UCSD-AML1 (cell line): ENCODE measurements at regions not wholly inside any gene's neighbourhood (a gene's known extent, or its start where the extent isn't known, plus 50 kb on each side); places are given as distances from the start of the nearest gene placed in this dataset.
"Not testable (repeated sequence)": the region's sequence is repeated elsewhere in the genome, so short reads cannot be mapped to it uniquely, and the experiment has no call there.

Experiments used
- DNase-seq: peaks from one replicate; lab custom pipeline; 2025; ENCODE audit not compliant: unreplicated experiment; lab: John Stamatoyannopoulos, UW

DNA sequence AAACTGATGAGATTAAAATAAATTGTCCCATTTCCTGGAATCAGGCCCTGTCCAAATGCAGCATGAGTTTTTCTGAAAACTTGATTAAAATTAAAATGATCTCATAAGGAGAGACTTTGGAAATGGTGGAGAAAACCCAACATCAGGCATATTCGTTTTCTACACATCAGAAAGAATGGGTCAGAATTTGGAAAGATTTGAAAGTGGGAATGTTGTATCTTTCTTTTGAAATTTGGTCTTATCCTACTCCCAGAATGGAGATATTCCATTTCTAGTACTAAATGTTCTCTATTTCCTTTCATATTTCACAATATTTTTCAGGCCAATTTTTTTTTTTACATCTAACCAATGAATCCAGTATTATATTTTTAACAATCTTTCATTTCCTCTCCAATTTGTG is 223.9 kb upstream of the RXFP2 start:
- DNase-seq: no peak

DNA sequence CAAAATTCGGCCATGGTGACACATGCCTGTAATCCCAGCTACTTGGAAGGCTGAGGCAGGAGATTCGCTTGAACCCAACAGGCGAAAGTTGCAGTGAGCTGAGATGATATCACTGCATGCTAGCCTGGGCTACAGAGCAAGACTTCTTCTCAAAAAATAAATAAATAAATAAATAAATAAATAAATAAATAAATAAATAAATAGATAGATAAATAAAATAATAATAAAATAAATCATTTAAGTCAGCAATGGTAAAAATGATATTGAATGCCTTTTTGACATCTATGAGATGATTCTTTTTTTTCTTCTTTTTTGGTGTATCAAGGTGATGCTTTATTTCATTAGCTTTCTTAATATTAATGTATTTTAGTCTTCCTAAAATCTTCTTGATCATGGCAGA is 221.7 kb upstream of the RXFP2 start:
- DNase-seq: no peak

DNA sequence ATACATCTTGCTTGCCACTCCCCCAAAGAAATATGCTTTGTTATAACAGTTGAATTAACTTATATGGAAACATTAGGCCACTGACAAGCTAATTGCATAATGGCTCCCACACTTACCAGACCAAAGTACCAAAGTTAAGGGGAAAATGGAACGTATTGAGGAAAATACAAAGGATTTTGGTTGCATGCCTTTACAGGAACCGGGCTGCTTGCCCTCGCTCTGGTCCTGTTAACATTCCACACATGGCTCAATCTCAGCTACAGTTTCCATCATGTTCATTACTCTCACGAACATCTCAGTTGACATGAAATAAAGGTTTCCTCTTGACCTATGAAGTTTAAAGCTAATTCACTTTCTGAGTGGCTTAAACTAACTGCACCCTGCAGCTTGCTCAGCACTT is 220.7 kb upstream of the RXFP2 start:
- DNase-seq: no peak

DNA sequence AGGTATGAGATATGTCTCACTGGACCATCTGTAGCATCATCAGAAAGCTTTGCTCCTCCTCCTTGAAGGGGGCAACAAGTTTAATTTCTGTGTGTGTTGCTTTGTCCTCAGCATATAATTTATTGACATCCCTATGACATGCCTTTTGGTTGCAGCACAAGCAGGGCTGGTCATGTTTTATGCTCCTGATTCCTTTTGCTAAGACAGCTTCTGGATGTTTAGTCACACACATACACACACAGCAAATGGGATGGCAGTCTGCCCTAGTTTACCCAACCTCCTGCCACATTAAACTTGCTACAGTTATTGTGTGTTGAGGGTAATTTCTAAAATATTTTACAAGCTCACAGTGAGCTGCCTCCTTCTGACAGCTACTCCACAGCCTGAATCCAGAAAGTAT is 217.9 kb upstream of the RXFP2 start:
- no peak for DNase-seq

DNA sequence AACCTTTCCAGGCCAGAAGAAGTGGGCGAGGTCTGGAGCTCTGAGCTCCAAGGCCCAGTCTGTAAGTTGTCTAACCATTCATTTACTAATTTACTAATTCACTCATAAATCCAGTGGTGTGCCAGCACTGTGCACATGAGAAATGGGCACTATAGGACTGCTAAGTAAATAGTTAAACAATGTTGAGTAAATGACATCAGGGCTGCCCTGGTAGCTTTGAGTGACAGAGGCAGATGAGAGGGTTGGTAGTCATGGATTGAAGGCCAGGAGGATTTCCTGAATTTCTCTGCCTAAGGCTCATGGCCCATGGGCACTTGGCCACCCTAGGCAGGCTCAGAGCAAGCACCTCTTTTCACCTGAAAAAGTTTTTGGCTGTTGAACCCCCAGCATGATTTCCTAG is 216.9 kb upstream of the RXFP2 start:
- DNase-seq: no peak

DNA sequence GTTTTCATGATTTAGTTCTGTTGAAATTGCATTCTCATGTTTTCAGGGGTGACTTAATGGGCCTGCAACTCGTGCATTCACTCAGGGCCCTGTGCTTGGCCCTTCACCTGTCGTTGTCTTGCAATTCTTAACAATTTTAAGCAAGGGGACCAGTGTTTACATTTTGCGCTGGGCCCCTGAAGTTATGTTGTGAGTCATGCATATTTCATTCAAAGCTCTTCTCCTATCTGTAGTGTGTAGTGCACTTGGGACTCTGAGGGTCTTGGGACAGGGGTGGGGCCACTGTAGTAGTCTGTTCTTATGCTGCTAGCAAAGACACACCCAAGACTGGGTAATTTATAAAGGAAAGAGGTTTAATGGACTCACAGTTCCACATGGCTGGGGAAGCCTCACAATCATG is 211.2 kb upstream of the RXFP2 start:
- no peak for DNase-seq

DNA sequence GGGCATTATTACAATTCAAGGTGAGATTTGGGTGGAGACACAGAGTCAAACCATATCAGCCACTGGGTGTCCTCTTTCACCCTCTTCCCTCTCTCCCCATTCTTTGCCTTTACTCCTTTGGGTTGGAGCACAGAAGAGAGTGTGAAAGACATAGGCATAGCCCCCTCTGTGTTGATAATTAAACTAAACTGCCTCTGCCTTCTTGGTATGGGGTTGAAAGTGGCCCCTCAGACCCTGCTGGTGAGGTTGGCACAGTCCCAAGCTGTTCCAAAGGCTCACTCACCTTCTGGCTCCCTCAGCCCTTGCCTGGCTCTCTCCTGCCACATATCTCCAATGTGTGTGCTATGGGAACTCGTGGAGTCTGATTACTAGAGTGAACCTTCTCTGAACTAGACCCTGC is 210.6 kb upstream of the RXFP2 start:
- DNase-seq: no peak

DNA sequence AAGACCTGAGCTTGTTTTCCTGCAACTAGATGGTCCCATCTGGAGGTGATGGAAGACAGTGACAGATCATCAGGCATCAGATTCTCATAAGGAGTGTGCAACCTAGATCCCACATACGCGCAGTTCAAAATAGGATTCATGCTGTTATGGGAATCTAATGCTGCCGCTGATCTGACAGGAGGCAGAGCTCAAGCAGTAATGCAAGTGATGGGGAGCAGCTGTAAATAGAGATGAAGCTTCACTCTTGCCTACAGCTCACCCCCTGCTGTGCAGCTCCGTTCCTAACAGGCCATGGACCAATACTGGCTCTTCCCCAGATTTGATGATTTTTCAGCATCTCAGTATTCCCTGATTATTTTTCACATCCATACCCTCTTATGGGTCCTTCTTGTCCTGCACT is 208.4 kb upstream of the RXFP2 start:
- no peak for DNase-seq

DNA sequence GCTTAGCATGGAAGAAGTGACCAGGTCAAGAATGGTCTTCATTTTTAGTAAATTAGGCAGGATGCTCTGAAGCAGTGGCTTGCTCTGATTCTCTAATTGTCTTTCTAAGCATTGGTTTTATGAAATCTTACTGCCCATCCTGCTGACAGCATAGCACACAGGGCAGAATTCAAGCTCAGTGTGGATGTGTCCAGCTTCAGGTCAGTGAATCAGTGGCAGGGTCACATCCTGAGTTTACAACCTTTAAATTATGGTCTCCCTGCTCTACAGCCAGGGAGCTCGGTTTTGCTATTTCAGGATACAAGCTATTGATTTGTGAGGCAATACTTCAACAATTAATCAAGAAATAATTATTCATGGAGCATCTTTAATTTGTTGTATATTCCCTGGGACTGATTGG is 202.3 kb upstream of the RXFP2 start:
- no peak for DNase-seq

DNA sequence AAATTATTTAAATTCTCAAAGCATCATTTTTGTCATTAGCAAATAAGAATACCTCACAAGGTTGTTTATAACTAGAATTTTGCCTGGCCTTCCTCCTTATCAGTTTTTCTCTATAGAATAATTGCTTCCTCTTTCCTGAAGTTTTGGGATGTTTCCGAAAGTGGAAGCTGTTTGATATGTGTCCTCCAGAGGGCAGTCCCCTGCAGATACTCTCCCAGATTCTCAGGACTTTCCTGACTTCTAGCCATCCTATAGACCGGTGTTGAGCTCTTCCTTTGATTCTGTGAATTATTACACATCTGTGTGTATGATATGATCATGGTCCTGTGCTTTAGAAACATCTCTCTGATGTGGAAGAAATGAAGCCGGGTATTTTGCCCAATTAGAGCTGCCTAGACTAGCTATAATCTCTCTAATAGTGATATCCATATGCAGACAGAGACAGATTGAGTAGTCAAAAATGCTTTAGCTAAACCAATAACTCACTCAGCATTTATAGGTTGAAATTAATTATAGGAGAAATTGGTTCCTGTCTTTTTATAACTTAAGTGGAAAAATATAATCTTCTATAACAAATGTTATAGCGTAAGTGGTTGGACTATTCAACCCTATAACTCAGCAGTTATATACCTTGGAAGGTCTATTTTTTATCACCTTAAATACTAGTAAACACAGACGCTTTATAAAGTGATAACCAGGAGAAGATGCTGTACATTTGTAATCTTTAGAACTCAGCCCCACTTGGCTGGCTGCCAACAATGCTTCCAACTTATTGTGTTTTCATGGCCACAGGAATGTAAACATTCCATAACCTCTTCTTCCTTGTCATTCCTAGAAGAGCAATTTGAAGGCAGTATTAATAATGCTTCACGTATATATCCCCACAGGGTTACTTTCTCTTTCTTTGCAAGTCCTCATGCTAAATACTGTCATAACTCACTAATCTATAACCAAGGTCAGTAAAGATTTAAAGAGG is 201.0 kb upstream of the RXFP2 start:
- no peak for DNase-seq

DNA sequence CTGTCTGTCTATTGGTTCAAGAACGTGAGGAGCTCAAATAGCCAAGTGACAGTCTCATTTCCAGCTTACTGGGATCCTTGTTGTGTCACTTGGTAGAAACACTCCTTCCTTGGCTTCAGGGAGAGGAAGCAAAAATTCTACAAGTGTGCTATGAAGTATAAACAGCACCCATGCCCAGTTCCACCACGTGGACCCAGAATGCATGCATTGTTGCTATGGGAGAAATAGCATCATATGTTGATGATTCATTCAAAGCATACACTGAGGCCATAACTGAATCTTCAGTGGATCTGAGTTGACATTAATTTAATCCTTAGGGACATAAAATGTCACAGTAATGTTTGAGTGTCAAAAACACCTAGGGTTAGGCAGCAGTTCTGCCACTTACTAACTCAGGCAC is 199.0 kb upstream of the RXFP2 start:
- no peak for DNase-seq

DNA sequence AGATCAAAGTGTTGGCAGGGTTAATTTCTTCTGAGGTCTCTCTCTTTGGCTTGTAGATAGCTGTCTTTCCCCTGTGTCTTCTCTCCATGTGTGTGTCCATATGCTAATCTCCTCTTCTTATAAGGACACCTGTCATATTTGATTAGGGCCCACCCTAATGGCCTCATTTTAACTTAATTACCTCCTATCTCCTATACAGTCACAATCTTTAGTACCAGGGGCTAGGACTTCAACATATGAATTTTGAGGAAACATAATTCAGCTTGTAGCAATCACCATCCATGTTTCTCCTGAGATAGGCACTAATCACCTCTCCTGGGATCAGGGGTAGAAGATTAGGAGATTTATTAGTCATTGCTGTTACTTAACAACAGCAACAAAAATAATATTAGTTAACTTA is 196.1 kb upstream of the RXFP2 start:
- no peak for DNase-seq

DNA sequence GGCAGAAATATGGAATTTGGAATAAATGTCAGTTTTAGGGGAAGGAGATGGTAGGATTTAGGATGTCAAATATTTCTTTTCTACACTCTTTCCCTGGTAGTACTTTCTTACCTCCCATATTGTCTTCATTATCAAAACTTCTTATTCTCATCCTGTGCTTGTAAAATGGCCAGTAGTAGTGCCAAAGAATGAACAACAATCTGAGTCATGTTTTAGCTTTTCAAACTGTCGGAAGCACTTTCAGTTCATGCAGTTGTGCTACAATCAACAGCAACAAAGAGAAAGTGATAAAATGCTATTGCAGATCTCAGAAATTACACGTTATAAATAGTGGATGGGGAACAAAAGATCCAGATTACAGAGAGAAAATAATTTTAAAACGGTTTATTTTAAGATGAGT is 193.7 kb upstream of the RXFP2 start:
- no peak for DNase-seq

DNA sequence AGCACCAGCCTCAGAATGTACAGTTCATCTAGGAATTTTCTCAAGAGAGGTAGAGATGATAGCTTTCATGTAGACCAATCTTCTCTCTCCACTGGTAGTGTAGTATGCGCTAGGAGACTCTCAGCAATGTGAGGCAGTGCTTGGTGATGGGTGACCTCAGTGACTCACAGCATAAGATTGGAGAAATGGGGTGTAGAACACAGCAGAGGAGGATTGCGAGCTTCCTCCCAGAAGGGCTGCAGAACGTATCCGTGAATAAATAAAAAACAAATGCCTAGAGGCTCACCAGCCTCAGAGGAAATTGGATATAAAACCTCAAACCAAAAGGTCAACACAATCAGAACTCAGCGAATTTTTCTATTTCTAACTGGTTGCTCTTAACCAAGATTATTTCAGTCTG is 182.9 kb upstream of the RXFP2 start:
- DNase-seq: no peak

DNA sequence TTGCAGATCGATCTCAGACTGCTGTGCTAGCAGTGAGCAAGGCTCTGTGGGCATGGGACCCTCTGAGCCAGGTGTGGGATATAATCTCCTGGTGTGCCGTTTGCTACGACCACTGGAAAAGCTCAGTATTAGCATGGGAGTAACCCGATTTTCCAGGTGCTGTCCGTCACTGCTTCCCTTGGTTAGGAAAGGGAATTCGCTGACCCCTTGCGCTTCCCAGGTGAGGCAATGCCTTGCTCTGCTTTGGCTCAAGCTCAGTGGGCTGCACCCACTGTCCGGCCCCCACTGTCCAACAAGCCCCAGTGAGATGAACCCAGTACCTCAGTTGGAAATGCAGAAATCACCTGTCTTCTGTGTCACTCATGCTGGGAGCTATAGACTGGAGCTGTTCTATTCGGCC is 155.1 kb upstream of the RXFP2 start:
- not testable (repeated sequence) for DNase-seq

DNA sequence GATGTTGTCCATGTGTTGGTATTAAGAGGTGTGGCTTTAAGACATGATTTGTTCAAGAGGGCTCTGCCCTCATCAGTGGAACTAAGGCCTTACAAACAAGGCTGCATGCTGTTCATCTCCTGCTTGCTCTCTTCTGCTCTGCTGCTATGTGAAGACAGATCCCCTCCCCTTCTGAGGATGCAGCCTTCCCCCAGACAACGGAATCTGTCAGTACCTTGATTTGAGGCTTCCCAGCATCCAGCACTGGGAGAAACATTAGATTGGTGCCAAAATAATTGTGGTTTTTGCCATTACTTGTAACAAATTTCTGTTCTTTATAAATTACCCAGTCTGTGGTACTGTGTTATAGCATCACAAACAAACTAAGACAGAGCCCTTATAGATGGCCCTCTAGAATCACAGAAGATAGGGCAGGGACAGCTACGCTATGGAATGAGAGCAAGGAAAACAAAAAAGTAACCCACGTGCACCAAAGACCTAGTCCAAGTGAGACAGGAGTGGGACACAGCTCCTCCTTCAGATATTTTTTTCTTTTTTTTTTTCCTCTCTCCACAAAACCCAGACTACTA is 151.5 kb upstream of the RXFP2 start:
- no peak for DNase-seq

DNA sequence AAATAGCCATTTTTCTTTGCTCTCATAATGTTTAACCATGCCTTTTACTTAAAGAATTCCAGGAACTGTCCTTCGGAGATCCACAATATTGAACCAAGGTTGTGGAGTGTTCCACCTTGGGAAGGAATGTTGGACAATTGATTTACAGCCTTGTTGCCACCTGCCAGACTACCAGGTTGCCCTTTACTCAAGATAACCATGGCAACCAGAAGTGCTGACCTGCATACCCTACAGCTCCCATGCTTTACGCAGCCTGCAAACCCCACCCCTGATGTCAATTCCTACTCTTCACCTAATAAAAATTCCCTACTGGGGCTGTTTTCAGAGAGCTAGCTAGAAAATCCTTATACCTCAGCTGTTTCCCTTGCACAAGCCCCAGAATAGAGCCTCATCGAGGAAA is 151.0 kb upstream of the RXFP2 start:
- no peak for DNase-seq

DNA sequence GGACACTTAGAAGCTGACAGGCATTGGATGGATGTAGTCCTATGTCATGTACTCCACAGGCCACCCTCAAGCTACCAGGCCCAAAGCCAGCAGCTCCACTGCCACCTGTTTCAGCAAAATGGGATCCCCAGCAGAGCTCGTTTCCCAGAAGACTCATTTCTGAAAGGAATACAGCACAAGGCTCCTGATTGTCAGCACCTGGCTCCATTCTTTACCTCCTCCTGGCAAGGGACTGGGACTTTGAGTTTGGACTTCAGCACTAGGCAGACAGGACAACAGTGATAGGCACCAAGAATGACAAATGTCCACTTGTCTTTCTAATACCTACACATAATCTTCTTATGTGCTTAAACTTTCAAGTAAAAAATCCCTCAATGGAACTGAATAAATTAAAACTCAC is 150.4 kb upstream of the RXFP2 start:
- no peak for DNase-seq

DNA sequence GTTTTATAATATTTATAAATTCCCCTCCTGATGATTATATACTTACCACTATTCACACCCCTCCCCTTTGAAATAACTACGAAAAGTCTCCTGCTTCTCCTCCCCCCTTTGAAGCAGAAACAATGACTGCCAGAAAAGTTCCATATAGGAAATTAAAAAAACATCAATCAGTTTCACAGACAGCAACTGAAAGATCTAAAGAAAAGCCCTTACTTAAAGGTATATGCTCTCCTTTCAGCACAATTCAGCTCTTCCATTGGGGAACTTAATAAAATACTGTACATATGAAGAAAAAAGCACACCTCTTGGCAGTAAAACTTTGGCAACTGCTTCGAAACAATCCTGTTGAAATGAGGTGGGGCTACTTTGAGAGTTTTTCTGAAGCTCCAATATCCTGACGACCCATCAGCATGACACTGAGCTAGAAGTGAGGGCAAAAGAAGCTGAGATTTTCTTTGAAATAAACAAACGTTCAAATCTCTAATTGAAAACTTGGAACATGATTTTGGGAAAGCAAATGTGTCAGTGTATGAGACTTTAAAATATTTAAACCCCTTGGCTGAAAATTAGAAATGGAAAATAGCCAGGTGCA is 147.6 kb upstream of the RXFP2 start:
- no peak for DNase-seq

DNA sequence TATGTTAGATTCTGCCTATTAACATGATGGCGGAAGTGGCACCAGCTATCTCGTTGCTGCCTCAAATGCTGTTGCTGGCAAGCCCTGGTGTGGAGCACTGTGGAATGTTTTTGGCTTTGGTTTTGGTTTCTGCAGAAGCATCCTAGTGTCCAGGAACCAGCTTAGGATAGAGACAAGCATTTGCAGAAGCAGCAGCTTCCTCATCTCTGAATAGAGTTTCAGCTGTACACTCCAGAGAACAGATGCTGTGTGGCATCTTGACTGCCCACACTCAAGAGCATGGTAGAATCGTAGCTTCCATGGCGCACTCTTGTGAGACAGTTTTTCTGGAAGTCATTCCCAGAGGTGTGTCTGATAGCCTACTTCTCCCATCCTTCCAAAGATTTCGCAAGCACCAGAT is 145.3 kb upstream of the RXFP2 start:
- no peak for DNase-seq

DNA sequence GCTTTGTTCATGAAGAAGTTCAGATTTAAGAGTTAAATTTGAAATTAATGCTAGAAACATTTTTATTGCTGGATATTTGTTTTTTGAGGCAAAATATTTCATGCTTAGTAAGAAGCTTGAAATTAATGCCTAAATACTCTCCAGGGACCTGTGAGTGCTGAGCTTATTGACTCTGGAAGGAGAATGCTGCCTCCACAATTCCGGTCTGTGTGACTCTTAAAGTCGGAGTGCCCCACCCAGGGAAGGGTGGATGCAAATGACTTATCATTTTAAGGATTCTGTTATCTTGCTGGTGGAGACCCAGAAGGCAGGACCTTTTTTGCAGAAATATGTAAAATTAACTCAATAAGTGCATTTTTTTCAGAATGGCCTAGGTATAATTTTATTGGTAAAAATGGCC is 143.8 kb upstream of the RXFP2 start:
- DNase-seq: no peak

DNA sequence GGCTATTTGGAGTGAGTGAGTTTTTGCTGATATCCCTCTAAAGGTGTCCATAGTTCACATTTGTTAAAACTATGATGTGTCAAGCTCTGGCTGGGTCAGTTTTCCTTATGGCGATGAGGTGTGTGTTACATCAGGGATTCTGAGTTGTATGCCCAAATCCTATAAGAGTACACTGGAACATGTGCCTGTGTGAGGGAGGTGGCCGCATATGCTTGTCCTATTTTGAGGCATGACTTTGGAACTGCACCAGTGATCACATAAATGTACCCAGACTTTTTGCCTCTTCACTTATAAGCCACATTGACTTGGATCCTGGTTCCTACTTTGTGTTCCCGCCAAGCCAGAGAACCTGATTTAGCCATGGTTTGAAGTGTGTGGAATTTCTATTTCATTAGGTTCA is 140.3 kb upstream of the RXFP2 start:
- no peak for DNase-seq
